HUES64 (cell line): ENCODE measurements at regions not wholly inside any gene's neighbourhood (a gene's known extent, or its start where the extent isn't known, plus 50 kb on each side); places are given as distances from the start of the nearest gene placed in this dataset.

Source experiments
- H3K27ac ChIP-seq: 2 replicates; pipeline ENCODE4 v1.7.0; 2013; ENCODE audit warnings: low read depth, low read length, inconsistent platforms
- H3K27me3 ChIP-seq: 2 replicates; pipeline ENCODE4 v1.6.1; 2013; ENCODE audit warnings: mild to moderate bottlenecking, low read length; ENCODE audit not compliant: insufficient read depth
- H3K36me3 ChIP-seq: 2 replicates; pipeline ENCODE4 v1.6.1; 2013; ENCODE audit warnings: mild to moderate bottlenecking, low read length; ENCODE audit not compliant: insufficient read depth
- H3K4me1 ChIP-seq: 2 replicates; pipeline ENCODE4 v1.6.1; 2013; ENCODE audit warnings: mild to moderate bottlenecking, low read length, moderate library complexity; ENCODE audit not compliant: insufficient read depth
- H3K4me3 ChIP-seq: 2 replicates; pipeline ENCODE4 v1.5.1; 2013; ENCODE audit warnings: mild to moderate bottlenecking, low read length, moderate library complexity
- H3K9ac ChIP-seq: 2 replicates; pipeline ENCODE4 v1.6.1; 2013; ENCODE audit warnings: mild to moderate bottlenecking, low read depth, low read length
- H3K9me3 ChIP-seq: 2 replicates; pipeline ENCODE4 v1.6.1; 2013; ENCODE audit warnings: low read depth, low read length; ENCODE audit not compliant: insufficient read depth
- WGBS: fragments of 150-250, 120-280 bp; methylation state at CpG from one replicate; pipeline ENCODE4 v1.1.7; 2013; ENCODE audit warnings: missing lambda C conversion rate; 5-methylcytosine and 5-hydroxymethylcytosine counted together

DNA sequence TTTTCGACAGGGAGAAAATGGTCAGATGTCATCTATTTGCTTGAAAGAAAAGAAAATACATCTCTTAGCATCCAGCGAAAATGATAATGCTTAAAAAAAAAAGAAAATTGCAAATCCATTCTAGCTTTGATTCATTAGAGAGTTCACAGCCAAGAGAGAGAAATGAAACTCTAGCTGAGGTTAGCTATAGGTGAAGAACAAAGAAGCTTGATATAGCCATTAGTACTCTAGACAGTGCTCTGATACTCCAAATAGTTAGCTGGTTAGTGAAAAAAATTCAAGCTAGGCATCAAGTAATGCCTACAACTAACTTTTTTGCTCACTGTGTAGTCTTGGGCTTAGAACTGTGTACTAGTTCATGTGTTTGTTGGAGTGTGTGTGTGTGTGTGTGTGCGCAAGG is 721.6 kb upstream of the SOX9 start:
- Histone ChIP-seq H3K27me3 (no peaks in the 10 kb centered on the region), H3K9ac (no peak overlapping the region)
- 88% methylated on average over 1 of the region's 3 CpGs for WGBS

DNA sequence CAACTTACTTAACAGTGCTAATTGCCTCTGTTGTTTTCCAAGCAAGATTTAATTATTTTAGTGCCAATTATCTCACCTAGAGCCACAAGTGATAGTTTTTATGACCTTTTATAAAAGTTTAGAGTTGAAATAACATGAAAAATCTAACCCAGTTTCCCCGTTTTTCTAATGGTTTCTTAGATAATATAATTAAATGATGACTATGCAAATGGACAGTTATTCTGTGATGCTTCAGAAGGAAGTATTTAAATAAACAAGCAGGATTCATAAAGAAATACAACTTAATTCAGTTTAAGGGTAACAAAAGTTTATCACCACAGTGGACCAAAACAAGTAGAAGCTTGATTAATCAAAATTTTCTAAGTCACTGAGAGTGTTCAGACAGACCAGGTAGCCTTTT is 721.2 kb upstream of the SOX9 start:
- no peaks in the 10 kb centered on the region for H3K9me3 ChIP-seq
- H3K27me3 ChIP-seq, result no peaks in the 10 kb centered on the region
- no peak overlapping the region for H3K27ac ChIP-seq
- peaks cover 6% of the 10 kb centered on the region; the same call in 1 of the 2 replicates for H3K4me1 ChIP-seq
- no peak overlapping the region for H3K4me3 ChIP-seq
- WGBS, result no CpG with 5 or more reads among the region's 1 CpG
- H3K9ac ChIP-seq, result no peak overlapping the region
- no peaks in the 10 kb centered on the region for H3K36me3 ChIP-seq

More for the DNA sequence above, 721.6 kb upstream of the SOX9 start:
- no peak overlapping the region for H3K4me3 ChIP-seq
- no peak overlapping the region for H3K27ac ChIP-seq
- no peaks in the 10 kb centered on the region for H3K9me3 ChIP-seq
- H3K4me1 ChIP-seq, result peaks cover 6% of the 10 kb centered on the region; the same call in 1 of the 2 replicates
- no peaks in the 10 kb centered on the region for H3K36me3 ChIP-seq

DNA sequence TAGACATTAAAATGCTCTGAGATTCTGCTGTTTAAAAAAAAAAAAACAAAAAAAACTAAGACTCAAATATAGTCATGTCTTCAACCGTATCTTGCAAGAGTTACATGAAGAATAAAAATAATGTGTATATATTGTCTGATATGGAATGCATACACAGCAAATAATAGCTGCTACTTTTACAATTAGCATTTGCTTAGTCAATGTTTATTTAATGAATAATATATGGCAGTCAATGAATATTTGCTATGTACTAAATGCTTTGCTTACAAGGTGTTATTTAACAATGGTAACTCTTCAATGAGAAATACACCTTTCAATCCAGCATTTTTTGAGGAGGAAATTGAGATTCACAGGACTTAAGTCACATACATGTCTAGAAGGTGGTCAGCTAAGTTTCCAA is 718.8 kb upstream of the SOX9 start:
- no peaks in the 10 kb centered on the region for H3K9me3 ChIP-seq
- H3K9ac ChIP-seq, result no peak overlapping the region
- no peak overlapping the region for H3K27ac ChIP-seq
- H3K4me1 ChIP-seq, result peaks cover 6% of the 10 kb centered on the region; the same call in 1 of the 2 replicates
- no peaks in the 10 kb centered on the region for H3K36me3 ChIP-seq
- no peaks in the 10 kb centered on the region for H3K27me3 ChIP-seq
- no CpG with 5 or more reads among the region's 1 CpG for WGBS
- no peak overlapping the region for H3K4me3 ChIP-seq

DNA sequence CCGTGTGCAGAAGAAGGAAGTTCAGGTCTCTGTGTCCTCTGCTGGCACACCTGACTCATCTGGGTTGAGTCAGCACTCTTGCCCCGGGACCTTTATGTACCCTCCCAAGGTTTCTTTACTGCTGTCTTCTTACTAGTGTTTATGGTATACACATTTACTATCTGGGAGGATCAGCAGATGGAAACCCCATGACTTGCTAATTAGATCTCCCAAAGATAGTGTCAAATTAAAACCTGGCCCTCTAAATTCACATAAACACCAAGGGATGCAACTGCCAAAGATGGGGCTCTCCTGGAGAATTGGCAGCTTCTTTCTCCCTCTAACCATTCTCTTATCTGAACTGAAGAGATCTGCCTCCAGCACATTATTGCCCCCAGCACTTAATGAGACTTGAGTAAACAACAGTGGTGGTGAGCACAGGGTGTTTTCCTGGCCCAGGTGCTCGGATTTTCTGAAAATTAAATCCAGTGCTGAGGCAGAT is 718.1 kb upstream of the SOX9 start:
- peaks cover 6% of the 10 kb centered on the region; the same call in 1 of the 2 replicates for H3K4me1 ChIP-seq
- no peaks in the 10 kb centered on the region for H3K36me3 ChIP-seq
- WGBS, result 88% methylated on average over 3 of the region's 3 CpGs
- H3K9ac ChIP-seq, result no peak overlapping the region
- no peaks in the 10 kb centered on the region for H3K27me3 ChIP-seq
- no peak overlapping the region for H3K4me3 ChIP-seq
- no peaks in the 10 kb centered on the region for H3K9me3 ChIP-seq
- no peak overlapping the region for H3K27ac ChIP-seq

- no peaks in the 10 kb centered on the region for H3K4me1 ChIP-seq
- over 99% methylated on average over 3 of the region's 3 CpGs for WGBS
- no peak overlapping the region for H3K27ac ChIP-seq
- no peak overlapping the region for H3K9ac ChIP-seq
- H3K9me3 ChIP-seq, result no peaks in the 10 kb centered on the region
- H3K36me3 ChIP-seq, result no peaks in the 10 kb centered on the region
- H3K27me3 ChIP-seq, result no peaks in the 10 kb centered on the region
- no peak overlapping the region for H3K4me3 ChIP-seq
Observed at GRCh38 chr17:71405101-71405500, 715.7 kb upstream of the SOX9 start.

GRCh38 chr17:71407981-71408380 is 712.8 kb upstream of the SOX9 start:
- H3K9me3 ChIP-seq, result no peaks in the 10 kb centered on the region
- no peaks in the 10 kb centered on the region for H3K27me3 ChIP-seq
- H3K27ac ChIP-seq, result no peak overlapping the region
- H3K4me3 ChIP-seq, result no peak overlapping the region
- no peaks in the 10 kb centered on the region for H3K36me3 ChIP-seq
- H3K4me1 ChIP-seq, result no peaks in the 10 kb centered on the region
- no peak overlapping the region for H3K9ac ChIP-seq
- WGBS, result 97% methylated on average over 9 of the region's 9 CpGs

- no CpG with 5 or more reads among the region's 1 CpG for WGBS
- no peaks in the 10 kb centered on the region for H3K36me3 ChIP-seq
Observed at GRCh38 chr17:71409137-71409536, 711.7 kb upstream of the SOX9 start.

DNA sequence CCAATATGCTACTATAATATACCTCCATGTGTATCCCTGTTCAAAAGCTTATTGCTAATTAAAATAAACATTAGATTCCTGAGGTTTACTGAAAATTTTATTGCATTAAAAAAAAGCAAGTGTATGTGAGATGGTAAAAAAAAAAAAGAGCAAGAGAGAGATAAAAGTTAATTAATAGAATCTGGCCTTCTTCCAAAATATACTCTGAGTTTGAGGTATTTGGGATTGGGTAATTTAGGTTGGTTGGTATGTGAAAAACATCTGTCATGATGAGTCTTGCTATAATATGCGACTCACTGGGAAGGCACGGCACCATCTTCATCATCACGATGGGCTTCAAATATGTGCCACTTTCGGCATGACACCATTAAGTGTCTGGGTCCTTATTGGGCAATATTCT is 711.1 kb upstream of the SOX9 start:
- H3K27ac ChIP-seq, result no peak overlapping the region
- WGBS, result 97% methylated on average over 4 of the region's 4 CpGs

More at GRCh38 chr17:71409137-71409536, 711.7 kb upstream of the SOX9 start:
- Histone ChIP-seq H3K27ac (no peak overlapping the region), H3K27me3 (no peaks in the 10 kb centered on the region), H3K4me3 (no peak overlapping the region), H3K9ac (no peak overlapping the region), H3K9me3 (no peaks in the 10 kb centered on the region), H3K4me1 (no peaks in the 10 kb centered on the region)

DNA sequence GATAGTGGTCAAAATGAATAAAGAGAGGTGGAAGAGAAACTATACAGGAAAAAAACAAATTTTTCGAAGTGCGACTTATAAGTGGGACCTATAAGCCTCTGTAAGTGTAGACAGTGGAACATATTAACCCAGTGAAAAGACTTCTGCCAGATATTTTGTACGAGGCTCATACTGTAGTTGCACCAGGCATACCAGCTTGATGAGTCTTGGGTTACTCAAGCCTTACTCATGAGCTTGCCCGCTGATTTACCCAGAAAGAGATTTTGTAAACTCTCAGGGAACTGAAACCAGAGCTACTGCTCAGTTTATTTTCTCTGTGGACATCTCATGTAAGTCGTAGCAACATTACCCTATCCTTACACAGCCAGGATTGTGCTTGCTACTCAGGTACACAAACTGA is 708.0 kb upstream of the SOX9 start:
- WGBS, result 90% methylated on average over 5 of the region's 5 CpGs
- no peak overlapping the region for H3K27ac ChIP-seq
- peaks cover 6% of the 10 kb centered on the region for H3K9me3 ChIP-seq
- H3K9ac ChIP-seq, result no peak overlapping the region
- H3K4me3 ChIP-seq, result no peak overlapping the region
- H3K36me3 ChIP-seq, result no peaks in the 10 kb centered on the region
- H3K27me3 ChIP-seq, result no peaks in the 10 kb centered on the region
- no peaks in the 10 kb centered on the region for H3K4me1 ChIP-seq

More for the DNA sequence above, 711.1 kb upstream of the SOX9 start:
- no peaks in the 10 kb centered on the region for H3K27me3 ChIP-seq
- no peak overlapping the region for H3K9ac ChIP-seq
- no peaks in the 10 kb centered on the region for H3K4me1 ChIP-seq
- no peaks in the 10 kb centered on the region for H3K36me3 ChIP-seq
- H3K4me3 ChIP-seq, result no peak overlapping the region
- H3K9me3 ChIP-seq, result no peaks in the 10 kb centered on the region

DNA sequence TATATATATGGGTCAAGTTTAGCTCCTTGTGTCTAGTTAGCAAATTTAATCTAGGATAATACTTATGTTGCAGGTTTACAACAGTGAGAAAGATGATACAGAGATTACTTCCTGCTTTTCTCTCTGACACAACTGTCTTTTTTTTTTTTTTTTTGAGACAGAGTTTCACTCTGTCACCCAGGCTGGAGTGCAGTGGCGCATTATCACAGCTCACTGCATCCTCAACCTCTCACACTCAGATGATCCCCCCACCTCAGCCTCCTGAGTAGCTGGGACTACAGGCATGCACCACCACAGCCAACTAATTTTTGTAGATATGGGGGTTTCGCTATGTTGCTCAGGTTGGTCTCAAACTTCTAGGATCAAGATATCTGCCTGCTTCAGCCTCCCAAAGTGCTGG is 706.9 kb upstream of the SOX9 start:
- Histone ChIP-seq H3K9me3 (peaks cover 18% of the 10 kb centered on the region), H3K9ac (no peak overlapping the region), H3K4me1 (no peaks in the 10 kb centered on the region), H3K36me3 (no peaks in the 10 kb centered on the region), H3K4me3 (no peak overlapping the region), H3K27ac (no peak overlapping the region), H3K27me3 (no peaks in the 10 kb centered on the region)
- WGBS, result 93% methylated on average over 2 of the region's 2 CpGs

GRCh38 chr17:71417142-71417541 is 703.7 kb upstream of the SOX9 start:
- Histone ChIP-seq H3K4me3 (no peak overlapping the region), H3K9ac (no peak overlapping the region), H3K36me3 (no peaks in the 10 kb centered on the region), H3K27me3 (no peaks in the 10 kb centered on the region), H3K27ac (no peak overlapping the region), H3K9me3 (peaks cover 39% of the 10 kb centered on the region), H3K4me1 (no peaks in the 10 kb centered on the region)
- WGBS, result 100% methylated on average over 1 of the region's 1 CpG

DNA sequence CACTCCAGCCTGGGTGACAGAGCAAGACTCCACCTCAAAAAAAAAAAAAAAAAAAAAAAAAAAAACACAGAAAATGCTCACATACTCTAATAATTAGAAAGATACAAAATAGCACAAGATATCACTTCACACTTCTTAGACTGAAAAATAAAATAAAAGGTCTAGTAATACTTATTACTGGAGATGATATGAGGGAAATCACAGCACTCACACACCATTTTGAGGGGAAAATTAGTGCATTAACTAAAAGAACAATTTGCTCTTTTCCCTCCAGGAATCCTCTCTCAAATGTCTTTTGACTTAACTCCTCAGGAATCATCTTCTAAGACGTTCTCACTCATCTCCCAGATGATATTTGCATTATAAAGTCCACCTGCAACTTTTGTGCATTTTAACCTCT is 697.9 kb upstream of the SOX9 start:
- Histone ChIP-seq H3K4me1 (peaks cover 10% of the 10 kb centered on the region; the same call in 1 of the 2 replicates), H3K27me3 (no peaks in the 10 kb centered on the region), H3K4me3 (no peak overlapping the region), H3K9ac (no peak overlapping the region), H3K9me3 (peaks cover 31% of the 10 kb centered on the region), H3K27ac (no peak overlapping the region), H3K36me3 (no peaks in the 10 kb centered on the region)
- 87% methylated on average over 1 of the region's 1 CpG for WGBS
